SK-N-DZ (cell line): ENCODE measurements at regions not wholly inside any gene's neighbourhood (a gene's known extent, or its start where the extent isn't known, plus 50 kb on each side); places are given as distances from the start of the nearest gene placed in this dataset.

Source experiments
- DNase-seq: peaks from one replicate; pipeline ENCODE4 v3.0.0-alpha.2; 2015; ENCODE audit warnings: low spot score
- small RNA-seq, 2 experiments: library from RNA; depleted of rRNA; stranded (forward); fragments of <200 nt; gene quantifications; one replicate each; pipeline ENCODE3, GENCODE V24; 2014

DNA sequence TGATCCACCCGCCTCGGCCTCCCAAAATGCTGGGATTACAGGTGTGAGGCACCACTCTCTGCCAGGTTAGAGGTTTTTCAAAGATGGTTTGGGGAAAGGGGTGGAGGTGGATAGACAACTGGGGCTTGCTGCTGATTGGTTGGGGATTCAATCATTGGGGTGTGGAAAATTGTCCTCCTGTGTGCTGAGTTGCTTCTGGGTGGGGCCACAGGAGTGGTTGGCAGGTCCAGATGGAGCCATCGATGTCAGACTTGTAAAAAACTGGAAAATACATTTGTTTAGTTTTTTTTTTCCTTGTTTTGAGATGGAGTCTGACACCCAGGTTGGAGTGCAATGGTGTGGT lies 61.9 kb upstream of the CLINT1 start:
- DNase-seq, result peak; percentile 27

DNA sequence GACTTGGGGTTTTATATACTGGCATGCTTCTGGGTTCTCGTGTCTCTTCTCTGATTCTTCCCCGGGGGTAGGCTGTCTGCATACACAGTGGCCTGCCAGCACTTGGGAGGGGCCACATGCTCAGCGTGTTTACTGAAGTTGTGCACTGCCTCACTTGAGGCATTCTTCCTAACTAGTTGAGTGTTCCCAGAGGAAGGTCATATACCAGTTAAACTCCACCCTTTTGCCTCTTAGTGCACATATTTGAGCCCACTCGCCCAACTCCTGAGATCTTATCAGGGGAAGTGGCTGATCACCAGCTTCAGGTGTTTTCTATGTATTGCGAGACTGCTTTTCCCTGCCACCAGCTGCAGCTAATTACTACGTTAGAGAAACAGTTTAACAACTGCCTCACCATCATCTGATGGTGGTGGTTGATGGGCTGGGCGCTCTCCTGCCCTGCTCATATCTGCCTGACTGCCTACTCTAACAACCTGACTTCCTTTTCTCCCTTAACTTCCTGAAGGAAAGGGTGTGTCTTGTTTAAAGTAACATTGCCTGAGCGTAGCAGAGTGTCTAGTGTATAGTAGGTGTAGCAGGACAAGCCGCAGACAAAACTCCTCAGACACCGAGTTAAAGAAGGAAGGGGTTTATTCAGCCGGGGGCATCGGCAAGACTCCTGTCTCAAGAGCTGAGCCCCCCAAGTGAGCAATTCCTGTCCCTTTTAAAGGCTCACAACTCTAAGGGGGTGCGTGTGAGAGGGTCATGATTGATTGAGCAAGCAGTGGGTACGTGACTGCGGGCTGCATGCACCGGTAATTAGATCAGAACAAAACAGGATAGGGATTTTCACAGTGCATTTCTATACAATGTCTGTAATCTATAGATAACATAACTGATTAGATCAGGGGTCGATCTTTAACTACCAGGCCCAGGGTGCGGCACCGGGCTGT lies 60.1 kb upstream of the CLINT1 start:
- DNase-seq, result peak; percentile 70

DNA sequence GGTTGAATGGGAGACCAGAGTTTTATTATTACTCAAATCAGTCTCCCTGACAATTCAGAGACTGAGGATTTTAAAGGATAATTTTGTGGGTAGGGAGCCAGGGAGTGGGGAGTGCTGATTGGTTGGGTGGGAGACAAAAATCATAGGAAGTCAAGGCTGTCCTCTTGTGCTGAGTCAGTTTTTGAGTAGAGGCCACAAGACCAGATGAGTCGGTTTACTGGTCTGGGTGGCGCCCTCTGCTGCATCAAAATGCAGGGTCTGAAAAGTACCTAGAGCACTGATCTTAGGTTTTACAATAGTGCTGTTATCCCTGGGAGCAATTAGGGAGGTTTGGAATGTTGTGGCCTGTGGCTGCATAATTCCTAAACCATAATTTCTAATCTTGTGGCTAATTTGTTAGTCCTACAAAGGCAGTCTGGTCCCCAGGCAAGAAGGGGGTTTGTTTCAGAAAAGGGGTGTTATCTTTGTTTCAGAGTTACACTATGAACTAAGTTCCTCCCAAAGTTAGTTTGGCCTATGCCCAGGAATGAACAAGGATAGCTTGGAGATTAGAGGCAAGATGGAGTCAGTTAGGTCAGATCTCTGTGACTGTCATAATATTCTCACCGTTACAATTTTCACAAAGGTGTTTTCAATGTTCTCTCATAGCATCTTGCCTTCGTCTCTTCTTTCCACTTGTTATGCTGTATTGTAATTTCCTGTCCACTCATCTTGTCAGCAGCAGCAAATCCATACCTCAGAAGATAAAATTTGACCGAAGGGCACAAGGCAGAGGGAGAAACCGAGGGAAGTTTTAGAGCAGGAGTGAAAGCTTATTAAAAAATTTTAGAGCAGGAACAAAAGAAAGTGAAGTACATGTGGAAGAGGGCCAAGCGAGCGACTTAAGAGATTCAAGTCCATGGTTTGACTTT lies 59.2 kb upstream of the CLINT1 start:
- peak; percentile 68 for DNase-seq

DNA sequence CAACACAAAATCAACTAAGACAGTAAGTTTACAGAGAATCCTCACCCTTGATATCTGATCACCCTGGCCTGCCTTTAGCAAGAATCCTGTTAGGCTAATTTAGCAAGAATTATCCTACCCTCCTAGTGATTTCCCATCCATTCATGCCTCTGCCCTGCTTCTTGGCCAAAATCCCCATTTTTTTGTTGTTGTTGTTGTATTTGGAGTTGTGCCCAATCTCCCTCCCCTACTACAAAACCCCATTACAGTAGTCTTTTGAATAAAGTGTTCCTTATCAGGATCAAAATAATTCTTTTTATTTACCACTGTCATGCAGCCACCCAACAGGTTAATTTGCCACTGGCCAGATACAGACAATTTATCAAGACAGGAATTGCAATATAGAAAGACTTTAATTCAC lies 58.5 kb upstream of the CLINT1 start:
- no peak for DNase-seq

DNA sequence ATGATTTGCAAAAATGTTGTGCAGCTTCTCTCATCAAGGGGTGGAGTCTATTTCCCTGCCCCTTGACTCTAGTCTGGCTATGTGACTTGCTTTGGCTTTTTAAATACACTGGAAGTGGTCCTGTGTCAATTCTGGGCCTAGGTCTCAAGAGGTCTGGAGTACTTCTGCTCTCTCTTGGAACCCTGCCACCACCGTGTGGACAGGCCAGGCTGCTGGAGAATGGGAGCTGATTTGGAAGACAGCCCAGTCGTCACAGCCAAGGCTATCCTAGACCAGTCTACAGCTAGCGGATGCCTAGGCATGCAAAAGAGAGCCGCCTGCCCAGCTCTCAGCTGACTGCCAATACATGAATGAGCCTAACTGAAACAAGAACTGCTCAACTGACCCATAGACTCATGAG lies 56.7 kb upstream of the CLINT1 start:
- no peak for DNase-seq

DNA sequence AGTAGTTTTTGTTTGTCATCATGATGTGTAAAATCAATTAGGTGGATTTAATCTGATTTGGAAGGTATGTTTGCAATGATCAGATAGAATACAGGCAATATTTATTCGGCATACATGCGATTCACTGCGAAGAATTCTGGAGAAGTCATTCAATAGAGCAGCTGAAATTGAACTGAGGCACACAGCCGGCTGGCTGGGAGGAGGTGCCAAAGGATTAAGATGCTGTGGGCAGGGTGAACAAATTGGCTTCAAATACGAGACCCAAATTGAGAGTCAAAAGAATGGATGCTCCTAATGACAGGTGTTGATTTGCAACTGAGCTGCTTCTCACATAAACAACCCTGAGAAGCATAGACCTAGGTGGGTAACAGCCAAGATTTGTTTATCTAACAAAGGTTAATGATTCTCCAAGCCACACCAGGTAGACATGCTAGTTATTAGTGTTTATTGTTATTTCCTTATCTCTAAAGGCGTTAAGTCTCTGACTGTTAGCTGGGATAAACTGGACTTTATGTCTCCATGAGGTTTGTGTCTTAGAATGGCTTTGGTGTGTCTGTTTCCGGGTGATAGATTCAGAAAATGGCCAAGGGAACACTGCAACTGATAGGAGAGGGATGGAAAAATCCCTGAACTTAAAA lies 55.3 kb upstream of the CLINT1 start:
- no peak for DNase-seq

DNA sequence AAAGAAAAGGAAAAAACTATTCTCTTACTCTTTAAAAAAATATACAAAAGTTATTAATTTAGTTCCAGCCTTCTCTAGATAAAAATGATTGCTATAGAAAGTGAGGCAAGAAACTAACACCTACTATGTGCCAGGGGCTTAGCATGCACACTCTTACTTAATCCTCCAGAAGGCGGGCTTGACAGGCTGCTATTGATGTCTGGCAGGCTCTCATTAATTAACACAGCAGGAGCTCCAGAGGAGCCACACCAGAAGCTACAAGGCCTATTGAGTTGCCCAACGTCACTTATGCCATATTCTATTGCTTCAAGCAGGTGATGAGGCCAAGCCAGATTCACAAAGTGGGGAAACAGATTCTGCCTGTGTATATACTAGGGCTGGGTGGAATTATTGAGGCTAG lies 54.6 kb upstream of the CLINT1 start:
- peak; percentile 71 for DNase-seq

DNA sequence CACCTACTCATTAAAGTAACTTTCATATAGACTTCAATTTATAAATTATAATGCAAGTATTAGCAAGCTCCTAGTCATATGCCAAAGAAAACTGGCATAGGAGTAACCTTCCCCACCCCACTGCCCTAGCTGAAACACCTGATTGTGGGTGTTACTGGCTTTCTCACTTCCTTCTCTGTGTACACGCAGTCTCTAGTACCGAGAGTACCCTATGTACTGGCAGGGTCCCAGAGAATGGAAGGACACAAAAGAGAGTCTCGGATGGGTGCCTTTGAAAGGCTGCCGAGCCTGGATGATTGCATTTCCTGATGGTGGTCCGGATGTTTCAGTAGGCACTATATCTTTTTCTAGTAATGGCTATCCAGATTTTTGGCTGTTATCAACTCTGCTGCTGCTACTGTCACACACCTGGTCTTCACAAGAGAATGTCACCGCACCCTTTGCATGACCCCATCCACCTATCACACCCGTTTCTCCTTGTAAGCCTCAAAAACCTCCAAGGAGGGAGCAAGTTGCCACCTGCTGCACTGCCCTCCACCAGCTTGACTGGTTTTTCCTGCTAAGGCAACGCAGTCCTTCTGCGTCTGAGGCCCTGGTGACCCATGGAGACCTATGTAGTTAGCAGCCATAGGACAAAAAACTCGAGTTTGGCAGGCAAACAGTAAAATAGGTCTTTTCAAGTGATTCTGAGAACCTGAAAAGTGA lies 53.8 kb upstream of the CLINT1 start:
- DNase-seq, result no peak

DNA sequence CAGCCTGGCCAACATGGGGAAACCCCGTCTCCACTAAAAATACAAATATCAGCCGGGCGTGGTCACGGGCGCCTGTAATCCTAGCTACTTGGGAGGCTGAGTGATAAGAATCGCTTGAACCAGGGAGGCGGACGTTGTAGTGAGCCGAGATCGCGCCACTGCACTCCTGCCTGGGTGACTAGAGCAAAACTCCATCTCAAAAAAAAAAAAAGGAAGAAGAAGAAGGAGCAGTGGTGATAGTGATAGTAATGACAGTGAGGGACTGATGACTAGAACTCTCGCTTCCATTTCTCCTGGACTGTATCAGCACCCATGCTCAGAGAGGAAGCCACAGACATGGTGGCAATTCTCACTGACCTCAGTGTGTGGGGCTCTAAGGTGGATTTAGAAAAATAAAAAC lies 52.6 kb upstream of the CLINT1 start:
- DNase-seq, result no peak

Small RNAs in the stretch of these regions (small RNA-seq; reads per million reads assigned to genes)
- gene AC091979.2 (0 reads per million in 2 experiments), gene RNU2-48P (2.9 to 33.2 reads per million in 2 experiments)
